ENCODE measurements at regions not wholly inside any gene's neighbourhood (a gene's known extent, or its start where the extent isn't known, plus 50 kb on each side); places are given as distances from the start of the nearest gene placed in this dataset.

DNA sequence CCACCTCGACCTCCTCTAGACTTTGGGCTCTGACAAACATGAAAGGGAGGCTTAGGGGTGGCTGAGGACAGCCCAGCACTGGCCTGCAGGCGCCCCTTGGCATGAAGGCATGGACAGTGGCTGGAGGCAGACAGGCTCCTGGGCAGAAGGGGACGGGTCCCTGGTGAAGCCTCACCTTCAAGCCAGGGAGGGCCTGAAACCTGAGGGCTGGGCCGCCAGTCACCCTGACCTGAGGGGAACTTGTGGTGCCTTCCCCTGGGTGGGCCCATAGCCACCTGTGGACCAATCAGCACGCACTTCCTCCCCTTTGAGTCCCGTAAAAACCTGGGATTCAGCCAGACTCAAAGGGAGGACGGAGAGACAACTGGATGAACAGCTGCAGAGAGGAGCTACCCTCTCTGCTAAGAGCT is 90.4 kb upstream of the PUM3 start:
- Mint-ChIP-seq H3K4me1 (no peaks in the 10 kb centered on the region), H3K36me3 (no peaks in the 10 kb centered on the region), H3K4me3 (no peak overlapping the region), H3K27ac (no peak overlapping the region), H3K9me3 (peaks cover 3% of the 10 kb centered on the region), H3K27me3 (ENCODE audit: insufficient read depth, low read depth) (peaks cover 6% of the 10 kb centered on the region)
- Histone ChIP-seq H3K79me2 (ENCODE audit: low read depth) (no peaks in the 10 kb centered on the region), H3K9ac (no peak overlapping the region), H3K36me3 (no peaks in the 10 kb centered on the region), H3K27me3 (no peaks in the 10 kb centered on the region), H3F3A (ENCODE audit: low read depth) (no peaks in the 10 kb centered on the region), H4K20me1 (ENCODE audit: low read depth) (no peaks in the 10 kb centered on the region), H2AFZ (replicated peaks) (no peak overlapping the region), H3K4me1 (no peaks in the 10 kb centered on the region), H3K4me2 (no peak overlapping the region), H3K9me3 (ENCODE audit: low read depth) (no peaks in the 10 kb centered on the region), H3K4me3 (no peak overlapping the region), H3K27ac (no peak overlapping the region)
- DNase-seq (ENCODE audit: low spot score): no peak
- TF ChIP-seq, protein P1, sequence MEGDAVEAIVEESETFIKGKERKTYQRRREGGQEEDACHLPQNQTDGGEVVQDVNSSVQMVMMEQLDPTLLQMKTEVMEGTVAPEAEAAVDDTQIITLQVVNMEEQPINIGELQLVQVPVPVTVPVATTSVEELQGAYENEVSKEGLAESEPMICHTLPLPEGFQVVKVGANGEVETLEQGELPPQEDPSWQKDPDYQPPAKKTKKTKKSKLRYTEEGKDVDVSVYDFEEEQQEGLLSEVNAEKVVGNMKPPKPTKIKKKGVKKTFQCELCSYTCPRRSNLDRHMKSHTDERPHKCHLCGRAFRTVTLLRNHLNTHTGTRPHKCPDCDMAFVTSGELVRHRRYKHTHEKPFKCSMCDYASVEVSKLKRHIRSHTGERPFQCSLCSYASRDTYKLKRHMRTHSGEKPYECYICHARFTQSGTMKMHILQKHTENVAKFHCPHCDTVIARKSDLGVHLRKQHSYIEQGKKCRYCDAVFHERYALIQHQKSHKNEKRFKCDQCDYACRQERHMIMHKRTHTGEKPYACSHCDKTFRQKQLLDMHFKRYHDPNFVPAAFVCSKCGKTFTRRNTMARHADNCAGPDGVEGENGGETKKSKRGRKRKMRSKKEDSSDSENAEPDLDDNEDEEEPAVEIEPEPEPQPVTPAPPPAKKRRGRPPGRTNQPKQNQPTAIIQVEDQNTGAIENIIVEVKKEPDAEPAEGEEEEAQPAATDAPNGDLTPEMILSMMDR (IDR thresholded peaks at IDR 0.05): no peak
- TF ChIP-seq EZH2 (IDR thresholded peaks at IDR 0.05): no peak
- TF ChIP-seq EZH2phosphoT487 (IDR thresholded peaks at IDR 0.05): no peak

DNA sequence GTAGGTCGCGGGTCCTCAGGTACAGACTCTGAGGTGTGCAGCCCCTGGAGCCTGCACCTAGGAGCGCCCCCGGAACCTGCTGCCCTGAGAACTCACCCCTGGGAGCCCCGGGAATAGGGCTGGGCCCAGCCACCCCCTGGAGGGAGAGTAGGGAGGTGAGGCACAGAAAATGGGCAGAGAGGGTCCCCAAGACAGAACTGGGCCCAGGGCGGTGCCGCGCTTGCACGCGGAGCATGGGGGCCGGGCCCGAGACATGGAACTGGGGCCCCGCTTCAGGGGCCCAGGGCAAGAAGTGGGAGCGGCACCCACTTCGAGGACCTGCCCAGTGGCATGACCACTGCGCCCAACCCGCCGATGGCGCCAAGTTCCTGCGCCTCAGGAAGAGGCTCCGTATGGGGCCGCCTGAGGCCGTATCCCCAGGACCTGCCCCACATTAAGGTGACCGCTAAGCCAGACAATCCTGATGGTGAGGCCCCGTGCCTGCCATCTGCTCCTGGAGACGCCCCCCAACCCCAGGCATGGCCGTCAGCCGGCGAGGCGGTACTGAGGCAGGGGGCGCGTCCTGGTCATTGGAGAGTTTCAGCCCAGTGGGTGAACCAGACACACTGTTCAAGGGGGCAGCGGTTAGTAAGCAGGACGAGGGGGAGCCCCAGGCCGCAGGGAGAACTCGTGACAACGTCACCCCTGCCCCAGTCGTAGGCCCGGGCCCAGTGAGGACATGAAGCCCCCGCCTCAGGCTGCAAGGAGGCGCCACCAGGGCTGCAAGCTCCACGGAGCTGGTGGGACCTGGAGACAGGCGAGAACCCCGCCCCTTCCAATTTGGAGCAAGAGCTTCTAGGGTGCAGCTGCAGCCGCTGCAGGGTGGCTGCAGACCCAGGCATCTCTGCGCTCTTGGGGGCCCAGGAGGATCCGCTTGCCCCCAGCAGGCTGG is 89.5 kb upstream of the PUM3 start:
- DNase-seq (ENCODE audit: low spot score): no peak
- Histone ChIP-seq H3K79me2 (ENCODE audit: low read depth) (no peaks in the 10 kb centered on the region), H3K4me1 (no peaks in the 10 kb centered on the region), H3K27ac (no peak overlapping the region), H3K36me3 (no peaks in the 10 kb centered on the region), H3K9me3 (ENCODE audit: low read depth) (no peaks in the 10 kb centered on the region), H3K27me3 (no peaks in the 10 kb centered on the region), H3K9ac (no peak overlapping the region), H4K20me1 (ENCODE audit: low read depth) (no peaks in the 10 kb centered on the region), H2AFZ (replicated peaks) (no peak overlapping the region), H3K4me3 (no peak overlapping the region), H3K4me2 (no peak overlapping the region), H3F3A (ENCODE audit: low read depth) (no peaks in the 10 kb centered on the region)
- no peak overlapping the region for H3K4me3 Mint-ChIP-seq
- no peaks in the 10 kb centered on the region for H3K4me1 Mint-ChIP-seq
- no peaks in the 10 kb centered on the region for H3K36me3 Mint-ChIP-seq
- H3K9me3 Mint-ChIP-seq: peaks cover 3% of the 10 kb centered on the region
- TF ChIP-seq EZH2phosphoT487 (IDR thresholded peaks at IDR 0.05) (no peak), EZH2 (IDR thresholded peaks at IDR 0.05) (no peak)
- TF ChIP-seq, protein P1 (IDR thresholded peaks at IDR 0.05): no peak
- peaks cover 6% of the 10 kb centered on the region for H3K27me3 Mint-ChIP-seq (ENCODE audit: insufficient read depth, low read depth)
- H3K27ac Mint-ChIP-seq: no peak overlapping the region

DNA sequence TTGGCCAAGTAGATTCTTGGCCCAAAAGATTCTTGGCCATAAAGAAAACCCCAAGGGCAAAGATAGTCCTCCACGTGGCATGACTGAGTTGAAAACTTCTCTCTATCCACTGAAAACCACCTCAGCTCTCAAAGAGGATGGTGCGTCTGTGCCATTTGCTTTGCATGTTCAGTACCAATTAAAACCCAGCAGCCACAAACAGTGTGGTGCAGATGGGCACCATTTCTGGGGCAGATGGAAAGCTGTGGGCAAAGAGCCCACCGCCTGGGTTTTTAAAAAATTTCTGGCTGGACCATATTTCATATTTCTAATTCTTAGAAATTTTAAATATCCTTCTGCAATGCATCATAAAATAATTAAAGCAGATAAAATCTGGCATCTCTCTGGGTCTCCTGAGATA is 84.5 kb upstream of the PUM3 start:
- Histone ChIP-seq H3K9me3 (ENCODE audit: low read depth) (no peaks in the 10 kb centered on the region), H3K9ac (no peak overlapping the region), H3K79me2 (ENCODE audit: low read depth) (no peaks in the 10 kb centered on the region), H4K20me1 (ENCODE audit: low read depth) (no peaks in the 10 kb centered on the region), H2AFZ (replicated peaks) (no peak overlapping the region), H3K27me3 (no peaks in the 10 kb centered on the region), H3K4me3 (no peak overlapping the region), H3K36me3 (no peaks in the 10 kb centered on the region), H3K4me2 (no peak overlapping the region), H3F3A (ENCODE audit: low read depth) (no peaks in the 10 kb centered on the region), H3K27ac (no peak overlapping the region), H3K4me1 (peaks cover 10% of the 10 kb centered on the region)
- Mint-ChIP-seq H3K4me1 (peaks cover 5% of the 10 kb centered on the region), H3K27me3 (ENCODE audit: insufficient read depth, low read depth) (peaks cover 4% of the 10 kb centered on the region), H3K9me3 (peaks cover 6% of the 10 kb centered on the region), H3K4me3 (no peak overlapping the region), H3K27ac (no peak overlapping the region), H3K36me3 (no peaks in the 10 kb centered on the region)
- no peak for DNase-seq (ENCODE audit: low spot score)
- TF ChIP-seq, protein P1 (IDR thresholded peaks at IDR 0.05): no peak
- no peak for TF ChIP-seq EZH2 (IDR thresholded peaks at IDR 0.05)
- TF ChIP-seq EZH2phosphoT487 (IDR thresholded peaks at IDR 0.05): no peak
